Loucy (cell line): ENCODE measurements at regions not wholly inside any gene's neighbourhood (a gene's known extent, or its start where the extent isn't known, plus 50 kb on each side); places are given as distances from the start of the nearest gene placed in this dataset.

ENCODE experiments used
- H2AFZ ChIP-seq: fragments of 200-600 bp; sonication (generic); 2 replicates; pipeline ENCODE4 v1.6.0; 2016; ENCODE audit warnings: antibody characterized with exemption, mild to moderate bottlenecking, low read length, moderate library complexity
- H3F3A ChIP-seq: fragments of 200-600 bp; 2 replicates; pipeline ENCODE4 v1.6.0; 2016; ENCODE audit warnings: antibody characterized with exemption, low read depth, mild to moderate bottlenecking
- H3K27me3 ChIP-seq: fragments of 200-600 bp; sonication (generic); 2 replicates; pipeline ENCODE4 v1.6.1; 2014; ENCODE audit warnings: low read length, mild to moderate bottlenecking; ENCODE audit not compliant: insufficient read depth, poor library complexity, severe bottlenecking
- H3K36me3 ChIP-seq: fragments of 200-600 bp; sonication (generic); 2 replicates; pipeline ENCODE4 v1.6.1; 2016; ENCODE audit warnings: low read length; ENCODE audit not compliant: insufficient read depth
- H3K4me1 ChIP-seq: fragments of 200-600 bp; sonication (generic); 2 replicates; pipeline ENCODE4 v1.5.1; 2014; ENCODE audit warnings: low read length, mild to moderate bottlenecking; ENCODE audit not compliant: insufficient read depth, poor library complexity, severe bottlenecking
- H3K4me2 ChIP-seq: fragments of 200-600 bp; sonication (generic); 2 replicates; pipeline ENCODE4 v1.6.0; 2014; ENCODE audit warnings: antibody characterized with exemption, low read length, low read depth, mild to moderate bottlenecking; ENCODE audit not compliant: poor library complexity, severe bottlenecking
- H3K4me3 ChIP-seq: fragments of 200-600 bp; sonication (generic); 2 replicates; pipeline ENCODE4 v1.5.1; 2014; ENCODE audit warnings: low read length, mild to moderate bottlenecking, mixed read lengths; ENCODE audit not compliant: poor library complexity, severe bottlenecking
- H3K79me2 ChIP-seq: fragments of 200-600 bp; sonication (generic); 2 replicates; pipeline ENCODE4 v1.6.1; 2014; ENCODE audit warnings: low read length; ENCODE audit not compliant: insufficient read depth
- H3K9ac ChIP-seq: fragments of 200-600 bp; sonication (generic); 2 replicates; pipeline ENCODE4 v1.6.0; 2014; ENCODE audit warnings: mild to moderate bottlenecking, low read depth, low read length, moderate library complexity; ENCODE audit not compliant: poor library complexity, severe bottlenecking
- H3K9me2 ChIP-seq: fragments of 200-600 bp; sonication (generic); replicated peaks from 2 replicates; pipeline ENCODE4 v1.6.1; 2016; ENCODE audit warnings: low read depth, low read length, mixed read lengths
- H3K9me3 ChIP-seq: fragments of 200-600 bp; sonication (generic); 2 replicates; pipeline ENCODE4 v1.6.1; 2014; ENCODE audit warnings: mild to moderate bottlenecking, antibody characterized with exemption, low read length, low read depth; ENCODE audit not compliant: insufficient read depth
- H4K20me1 ChIP-seq: fragments of 200-600 bp; sonication (generic); 2 replicates; pipeline ENCODE4 v1.6.0; 2014; ENCODE audit warnings: antibody characterized with exemption, low read length, mild to moderate bottlenecking; ENCODE audit not compliant: insufficient read depth, poor library complexity, severe bottlenecking
- EZH2phosphoT487 ChIP-seq: fragments of 200-600 bp; IDR thresholded peaks from 2 replicates; pipeline ENCODE4 v1.6.1; 2018; ENCODE audit warnings: antibody characterized with exemption, mild to moderate bottlenecking, moderate library complexity, borderline replicate concordance
- TF ChIP-seq, protein P1 (sequence below): fragments of 200-600 bp; sonication (generic); conservative IDR thresholded peaks from 2 replicates; pipeline ENCODE4 v1.5.1; 2014; ENCODE audit warnings: mild to moderate bottlenecking, antibody characterized with exemption, low read length

GRCh38 chr4:62208921-62209320, 1008.8 kb downstream of the ADGRL3 start:
- H3K9ac ChIP-seq = no peak overlapping the region
- H3K79me2 ChIP-seq = no peaks in the 10 kb centered on the region
- no peaks in the 10 kb centered on the region for H3F3A ChIP-seq
- H3K9me2 ChIP-seq = no peaks in the 10 kb centered on the region
- H3K4me3 ChIP-seq = no peak overlapping the region
- H2AFZ ChIP-seq = no peak overlapping the region
- H3K4me2 ChIP-seq = no peak overlapping the region
- no peaks in the 10 kb centered on the region for H3K36me3 ChIP-seq
- no peaks in the 10 kb centered on the region for H3K27me3 ChIP-seq
- H3K9me3 ChIP-seq = no peaks in the 10 kb centered on the region
- no peak for TF ChIP-seq EZH2phosphoT487
- TF ChIP-seq, protein P1, sequence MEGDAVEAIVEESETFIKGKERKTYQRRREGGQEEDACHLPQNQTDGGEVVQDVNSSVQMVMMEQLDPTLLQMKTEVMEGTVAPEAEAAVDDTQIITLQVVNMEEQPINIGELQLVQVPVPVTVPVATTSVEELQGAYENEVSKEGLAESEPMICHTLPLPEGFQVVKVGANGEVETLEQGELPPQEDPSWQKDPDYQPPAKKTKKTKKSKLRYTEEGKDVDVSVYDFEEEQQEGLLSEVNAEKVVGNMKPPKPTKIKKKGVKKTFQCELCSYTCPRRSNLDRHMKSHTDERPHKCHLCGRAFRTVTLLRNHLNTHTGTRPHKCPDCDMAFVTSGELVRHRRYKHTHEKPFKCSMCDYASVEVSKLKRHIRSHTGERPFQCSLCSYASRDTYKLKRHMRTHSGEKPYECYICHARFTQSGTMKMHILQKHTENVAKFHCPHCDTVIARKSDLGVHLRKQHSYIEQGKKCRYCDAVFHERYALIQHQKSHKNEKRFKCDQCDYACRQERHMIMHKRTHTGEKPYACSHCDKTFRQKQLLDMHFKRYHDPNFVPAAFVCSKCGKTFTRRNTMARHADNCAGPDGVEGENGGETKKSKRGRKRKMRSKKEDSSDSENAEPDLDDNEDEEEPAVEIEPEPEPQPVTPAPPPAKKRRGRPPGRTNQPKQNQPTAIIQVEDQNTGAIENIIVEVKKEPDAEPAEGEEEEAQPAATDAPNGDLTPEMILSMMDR = no peak
- H3K4me1 ChIP-seq = no peaks in the 10 kb centered on the region
- H4K20me1 ChIP-seq = no peaks in the 10 kb centered on the region

DNA sequence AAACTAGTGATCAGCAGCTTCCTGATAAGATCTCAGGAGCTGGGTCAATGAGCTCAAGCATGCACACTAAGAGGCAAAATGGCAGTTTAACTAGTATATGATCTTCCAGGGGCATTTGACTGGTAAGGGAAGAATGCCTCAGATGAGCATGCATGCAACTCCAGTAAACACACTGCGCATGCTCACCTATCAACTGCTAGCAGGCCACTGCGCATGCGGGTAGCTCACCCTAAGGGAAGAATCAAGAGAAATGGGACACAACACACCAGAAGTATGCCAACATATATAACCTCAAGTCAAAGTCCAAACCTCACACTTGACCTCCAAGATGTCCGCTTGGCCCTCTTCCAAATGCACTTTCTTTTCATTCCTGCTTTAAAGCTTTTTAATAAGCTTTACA, 1004.0 kb downstream of the ADGRL3 start:
- no peaks in the 10 kb centered on the region for H3F3A ChIP-seq
- H3K9ac ChIP-seq = no peak overlapping the region
- no peaks in the 10 kb centered on the region for H4K20me1 ChIP-seq
- no peak overlapping the region for H2AFZ ChIP-seq
- no peaks in the 10 kb centered on the region for H3K9me2 ChIP-seq
- no peak overlapping the region for H3K4me2 ChIP-seq
- no peaks in the 10 kb centered on the region for H3K36me3 ChIP-seq
- H3K4me3 ChIP-seq = no peak overlapping the region
- no peaks in the 10 kb centered on the region for H3K79me2 ChIP-seq
- H3K27me3 ChIP-seq = no peaks in the 10 kb centered on the region
- no peak for TF ChIP-seq EZH2phosphoT487
- TF ChIP-seq, protein P1 = no peak
- no peaks in the 10 kb centered on the region for H3K9me3 ChIP-seq
- H3K4me1 ChIP-seq = no peaks in the 10 kb centered on the region

GRCh38 chr4:62199291-62199810, 999.2 kb downstream of the ADGRL3 start:
- Histone ChIP-seq H3K4me3 (no peak overlapping the region), H3K9me2 (no peaks in the 10 kb centered on the region), H3K9me3 (no peaks in the 10 kb centered on the region), H2AFZ (no peak overlapping the region), H3K4me2 (no peak overlapping the region), H3K4me1 (no peaks in the 10 kb centered on the region), H3K36me3 (no peaks in the 10 kb centered on the region), H3F3A (no peaks in the 10 kb centered on the region), H3K9ac (no peak overlapping the region), H3K27me3 (no peaks in the 10 kb centered on the region), H3K79me2 (no peaks in the 10 kb centered on the region), H4K20me1 (no peaks in the 10 kb centered on the region)
- TF ChIP-seq, protein P1 = no peak
- no peak for TF ChIP-seq EZH2phosphoT487
